HG03558 (cell line): ENCODE measurements at regions not wholly inside any gene's neighbourhood (a gene's known extent, or its start where the extent isn't known, plus 50 kb on each side); places are given as distances from the start of the nearest gene placed in this dataset.

ENCODE experiments used
- ATAC-seq: cut with Tn5 transposase; IDR thresholded peaks from one replicate; pipeline ENCODE4 v1.9.1; 2021; ENCODE audit warnings: moderate number of reproducible peaks; ENCODE audit not compliant: unreplicated experiment; ENCODE audit errors: extremely low read depth

GRCh38 chr4:17085416-17085815 is 187.0 kb upstream of the LDB2 start:
- no peak for ATAC-seq

GRCh38 chr4:17082186-17082585 is 183.7 kb upstream of the LDB2 start:
- no peak for ATAC-seq

GRCh38 chr4:17081179-17081578 is 182.7 kb upstream of the LDB2 start:
- ATAC-seq = no peak

- ATAC-seq = no peak
Observed at GRCh38 chr4:17077105-17077504, 178.7 kb upstream of the LDB2 start.

GRCh38 chr4:17072483-17072882 is 174.0 kb upstream of the LDB2 start:
- no peak for ATAC-seq

- no peak for ATAC-seq
Observed at GRCh38 chr4:17068891-17069290, 170.4 kb upstream of the LDB2 start.

GRCh38 chr4:17068392-17068791 is 169.9 kb upstream of the LDB2 start:
- ATAC-seq = no peak

- ATAC-seq = no peak
Observed at GRCh38 chr4:17066972-17067371, 168.5 kb upstream of the LDB2 start.

GRCh38 chr4:17066236-17066635 is 167.8 kb upstream of the LDB2 start:
- ATAC-seq = no peak

GRCh38 chr4:17065821-17066220 is 167.4 kb upstream of the LDB2 start:
- ATAC-seq = no peak

GRCh38 chr4:17064959-17065358 is 166.5 kb upstream of the LDB2 start:
- ATAC-seq = no peak

- ATAC-seq = no peak
Observed at GRCh38 chr4:17063888-17064287, 165.4 kb upstream of the LDB2 start.

- no peak for ATAC-seq
Observed at GRCh38 chr4:17060230-17060629, 161.8 kb upstream of the LDB2 start.

- ATAC-seq = no peak
Observed at GRCh38 chr4:17058916-17059741, 160.7 kb upstream of the LDB2 start.

GRCh38 chr4:17058536-17058915 is 160.1 kb upstream of the LDB2 start:
- no peak for ATAC-seq

GRCh38 chr4:17057035-17057434 is 158.6 kb upstream of the LDB2 start:
- no peak for ATAC-seq

- no peak for ATAC-seq
Observed at GRCh38 chr4:17055788-17056187, 157.3 kb upstream of the LDB2 start.

- no peak for ATAC-seq
Observed at GRCh38 chr4:17045866-17046265, 147.4 kb upstream of the LDB2 start.

- ATAC-seq = no peak
Observed at GRCh38 chr4:17038510-17039176, 140.2 kb upstream of the LDB2 start.

GRCh38 chr4:17033768-17034181 is 135.3 kb upstream of the LDB2 start:
- ATAC-seq = no peak

- no peak for ATAC-seq
Observed at GRCh38 chr4:17033025-17033767, 134.8 kb upstream of the LDB2 start.
